ENCODE measurements at regions not wholly inside any gene's neighbourhood (a gene's known extent, or its start where the extent isn't known, plus 50 kb on each side); places are given as distances from the start of the nearest gene placed in this dataset.

- DNase-seq (ENCODE audit: low read depth in 2 of 2), result peak; percentile 82 to 85
- no peak for TF ChIP-seq CTCF (IDR thresholded peaks at IDR 0.05; ENCODE audit: low read depth, low read length)
- H3K4me3 ChIP-seq (replicated peaks in 1 of 2; ENCODE audit: low read depth in 2 of 2, low read length in 2 of 2), result no peak overlapping the region
These were observed 207.3 kb upstream of the POT1 start for GRCh38 chr7:125136755-125137532.

GRCh38 chr7:125136341-125136740, 206.7 kb upstream of the POT1 start:
- peak in 1 of 2 donors; percentile 14 for DNase-seq (ENCODE audit: low read depth in 2 of 2)
- TF ChIP-seq CTCF (IDR thresholded peaks at IDR 0.05; ENCODE audit: low read depth, low read length), result no peak
- H3K4me3 ChIP-seq (replicated peaks in 1 of 2; ENCODE audit: low read depth in 2 of 2, low read length in 2 of 2), result no peak overlapping the region

- DNase-seq (ENCODE audit: low read depth in 2 of 2), result peak in 1 of 2 donors; percentile 3
- TF ChIP-seq CTCF (IDR thresholded peaks at IDR 0.05; ENCODE audit: low read depth, low read length), result no peak
- H3K4me3 ChIP-seq (replicated peaks in 1 of 2; ENCODE audit: low read depth in 2 of 2, low read length in 2 of 2), result no peak overlapping the region
These were observed 200.5 kb upstream of the POT1 start for GRCh38 chr7:125130173-125130572.

GRCh38 chr7:125127304-125127703, 197.7 kb upstream of the POT1 start:
- TF ChIP-seq CTCF (IDR thresholded peaks at IDR 0.05; ENCODE audit: low read depth, low read length), result no peak

GRCh38 chr7:125126376-125126775, 196.8 kb upstream of the POT1 start:
- TF ChIP-seq CTCF (IDR thresholded peaks at IDR 0.05; ENCODE audit: low read depth, low read length), result no peak
- DNase-seq (ENCODE audit: low read depth in 2 of 2), result peak; percentile 66 to 74
- H3K4me3 ChIP-seq (replicated peaks in 1 of 2; ENCODE audit: low read depth in 2 of 2, low read length in 2 of 2), result no peak overlapping the region

More at GRCh38 chr7:125127304-125127703, 197.7 kb upstream of the POT1 start:
- no peak for DNase-seq (ENCODE audit: low read depth in 2 of 2)
- H3K4me3 ChIP-seq (replicated peaks in 1 of 2; ENCODE audit: low read depth in 2 of 2, low read length in 2 of 2), result no peak overlapping the region

GRCh38 chr7:125125315-125125714, 195.7 kb upstream of the POT1 start:
- TF ChIP-seq CTCF (IDR thresholded peaks at IDR 0.05; ENCODE audit: low read depth, low read length), result no peak
- no peak overlapping the region for H3K4me3 ChIP-seq (replicated peaks in 1 of 2; ENCODE audit: low read depth in 2 of 2, low read length in 2 of 2)
- DNase-seq (ENCODE audit: low read depth in 2 of 2), result no peak

All from cardiac fibroblast (primary cell).